ENCODE measurements at regions not wholly inside any gene's neighbourhood (a gene's known extent, or its start where the extent isn't known, plus 50 kb on each side); places are given as distances from the start of the nearest gene placed in this dataset.

- Histone ChIP-seq H4K20me1 (replicated peaks; ENCODE audit: control insufficient read depth, insufficient read depth, low read length) (no peaks in the 10 kb centered on the region), H3K9me3 (replicated peaks; ENCODE audit: control insufficient read depth, insufficient read depth, low read depth, low read length) (no peaks in the 10 kb centered on the region), H3K9me1 (ENCODE audit: control insufficient read depth, insufficient read depth, low read length) (no peaks in the 10 kb centered on the region), H3K4me2 (ENCODE audit: insufficient read depth, low read length) (no peak overlapping the region), H2AFZ (ENCODE audit: low read depth, low read length) (no peak overlapping the region), H3K36me3 (ENCODE audit: control insufficient read depth, insufficient read depth, low read length) (no peaks in the 10 kb centered on the region), H3K4me3 (no peak overlapping the region), H3K79me2 (ENCODE audit: control insufficient read depth, insufficient read depth, low read length) (no peaks in the 10 kb centered on the region), H3K4me1 (replicated peaks in 1 of 2; ENCODE audit: control insufficient read depth in 2 of 2, insufficient read depth in 2 of 2, low read length in 2 of 2) (no peaks in the 10 kb centered on the region), H3K9ac (ENCODE audit: insufficient read depth in 1 of 2, low read depth in 2 of 2, low read length in 2 of 2) (no peak overlapping the region), H3K27me3 (ENCODE audit: control insufficient read depth in 2 of 2, insufficient read depth in 2 of 2, low read length in 2 of 2) (no peaks in the 10 kb centered on the region), H3K27ac (ENCODE audit: extremely low read depth, low read depth, low read length) (no peak overlapping the region)
- CTCF ChIA-PET (ENCODE audit: low intra/inter-chr PET ratio) = no interaction called here
- FAIRE-seq = no peak
- intact Hi-C loops (cut with micrococcal nuclease) (no loop called here), in situ Hi-C loops (cut with MboI) (no loop called here)
- no peak for ATAC-seq
- no peak for TF ChIP-seq HNRNPLL (IDR thresholded peaks at IDR 0.05; ENCODE audit: low read depth, low read length, poor library complexity, severe bottlenecking)
- no peak for TF ChIP-seq SNRNP70 (optimal IDR thresholded peaks at IDR 0.05; ENCODE audit: low read depth, low read length)
- DNase-seq (ENCODE audit: extremely low read depth in 1 of 4, low spot score in 3 of 4) = no peak
- no TSS peak for BruUV-seq (replicated peaks)
- POLR2A ChIA-PET = interaction anchor here (0.6 kb wide), 1 partner anchor 23 kb away, joined by 4 read pairs; no protein-coding TSS in a partner anchor
- WGBS (ENCODE audit: insufficient coverage, low coverage, missing lambda C conversion rate) = 5% methylated on average over 2 of the region's 2 CpGs
Measured at GRCh38 chr21:15170614-15171013, 105.8 kb upstream of the NRIP1 start.

DNA sequence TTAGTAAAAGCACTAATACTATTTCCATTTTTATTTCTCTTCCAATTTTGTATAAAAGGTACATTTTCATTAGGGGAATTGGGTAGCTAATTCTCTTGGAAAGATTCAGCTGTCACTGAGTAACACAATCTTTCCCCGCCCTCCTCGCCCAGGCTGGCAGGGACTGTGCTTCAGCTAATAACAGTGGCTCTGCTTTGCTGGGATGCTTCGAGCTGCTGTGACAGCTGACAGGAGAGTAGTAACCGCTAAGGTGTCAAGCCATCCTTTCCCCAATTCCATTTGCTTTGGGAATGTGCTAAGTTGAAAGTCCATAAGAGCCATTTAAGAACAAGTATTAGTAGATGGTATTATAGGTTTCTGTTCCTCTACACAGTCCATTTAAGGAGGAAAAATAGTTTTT is 106.7 kb upstream of the NRIP1 start:
- Histone ChIP-seq H3K36me3 (ENCODE audit: control insufficient read depth, insufficient read depth, low read length) (no peaks in the 10 kb centered on the region), H4K20me1 (replicated peaks; ENCODE audit: control insufficient read depth, insufficient read depth, low read length) (no peaks in the 10 kb centered on the region), H3K9me3 (replicated peaks; ENCODE audit: control insufficient read depth, insufficient read depth, low read depth, low read length) (no peaks in the 10 kb centered on the region), H3K27me3 (ENCODE audit: control insufficient read depth in 2 of 2, insufficient read depth in 2 of 2, low read length in 2 of 2) (no peaks in the 10 kb centered on the region), H3K27ac (ENCODE audit: extremely low read depth, low read depth, low read length) (no peak overlapping the region), H3K4me3 (no peak overlapping the region), H3K4me1 (replicated peaks in 1 of 2; ENCODE audit: control insufficient read depth in 2 of 2, insufficient read depth in 2 of 2, low read length in 2 of 2) (no peaks in the 10 kb centered on the region), H3K4me2 (ENCODE audit: insufficient read depth, low read length) (no peak overlapping the region), H3K79me2 (ENCODE audit: control insufficient read depth, insufficient read depth, low read length) (no peaks in the 10 kb centered on the region), H2AFZ (ENCODE audit: low read depth, low read length) (no peak overlapping the region), H3K9me1 (ENCODE audit: control insufficient read depth, insufficient read depth, low read length) (no peaks in the 10 kb centered on the region), H3K9ac (ENCODE audit: insufficient read depth in 1 of 2, low read depth in 2 of 2, low read length in 2 of 2) (no peak overlapping the region)
- ChIA-PET POLR2A (no interaction called here), CTCF (ENCODE audit: low intra/inter-chr PET ratio) (no interaction called here)
- WGBS (ENCODE audit: insufficient coverage, low coverage, missing lambda C conversion rate) = 5% methylated on average over 4 of the region's 4 CpGs
- no TSS peak for BruUV-seq (replicated peaks)
- in situ Hi-C loops (cut with MboI) = no loop called here
- ATAC-seq (no peak), DNase-seq (ENCODE audit: extremely low read depth in 1 of 4, low spot score in 3 of 4) (no peak), FAIRE-seq (no peak)
- TF ChIP-seq NFRKB (IDR thresholded peaks at IDR 0.05; ENCODE audit: low read depth) (no peak), KDM2B (CRISPR knock-in tag; IDR thresholded peaks at IDR 0.05) (no peak), RBM17 (IDR thresholded peaks at IDR 0.05; ENCODE audit: borderline replicate concordance, low read depth, low read length) (no peak), MAX (CRISPR knock-in tag; IDR thresholded peaks at IDR 0.05) (no peak), ZNF668 (CRISPR knock-in tag; IDR thresholded peaks at IDR 0.05) (no peak), ETV6 (IDR thresholded peaks at IDR 0.05; ENCODE audit: borderline replicate concordance in 1 of 2, low read depth in 2 of 2, low read length in 1 of 2) (no peak), ETV6 (CRISPR knock-in tag; IDR thresholded peaks at IDR 0.05; ENCODE audit: borderline replicate concordance) (no peak), TCFL5 (CRISPR knock-in tag; conservative IDR thresholded peaks at IDR 0.05) (no peak), FOSL1 (tag; conservative IDR thresholded peaks at IDR 0.05) (no peak), OTX1 (CRISPR knock-in tag; IDR thresholded peaks at IDR 0.05) (no peak), CHAMP1 (IDR thresholded peaks at IDR 0.05) (no peak)
- intact Hi-C loops (cut with micrococcal nuclease) = no loop called here
